GM20000 (cell line): ENCODE measurements at regions not wholly inside any gene's neighbourhood (a gene's known extent, or its start where the extent isn't known, plus 50 kb on each side); places are given as distances from the start of the nearest gene placed in this dataset.
"Not testable (repeated sequence)": the region's sequence is repeated elsewhere in the genome, so short reads cannot be mapped to it uniquely, and the experiment has no call there.

Experiments used
- DNase-seq: peaks from one replicate; pipeline ENCODE4 v3.0.0; 2012; ENCODE audit warnings: low spot score
- TF ChIP-seq, protein P1 (sequence below): IDR thresholded peaks from 2 replicates; pipeline ENCODE4 v1.5.1; 2012; ENCODE audit warnings: mild to moderate bottlenecking, control low read depth; ENCODE audit errors: extremely low read depth, missing control alignments

DNA sequence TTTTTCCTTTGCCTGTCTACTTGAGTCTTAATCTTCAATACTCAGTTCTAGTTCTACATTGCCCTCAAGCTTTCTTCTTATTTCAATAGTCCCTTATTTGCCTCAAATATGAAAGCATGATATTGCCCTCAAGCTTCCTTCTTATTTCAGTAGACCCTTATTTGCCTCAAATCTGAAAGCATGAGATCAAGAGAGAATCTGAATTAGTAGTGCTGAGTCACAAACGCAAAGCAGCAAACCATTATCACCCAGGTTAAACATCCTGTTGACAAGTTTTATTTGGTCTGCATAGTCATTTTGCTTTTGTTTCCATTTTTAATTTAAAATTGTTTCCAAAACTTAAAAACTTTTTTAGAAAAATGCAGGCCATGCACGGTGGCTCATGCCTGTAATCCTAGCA, 583.3 kb upstream of the FSHR start:
- TF ChIP-seq, protein P1, sequence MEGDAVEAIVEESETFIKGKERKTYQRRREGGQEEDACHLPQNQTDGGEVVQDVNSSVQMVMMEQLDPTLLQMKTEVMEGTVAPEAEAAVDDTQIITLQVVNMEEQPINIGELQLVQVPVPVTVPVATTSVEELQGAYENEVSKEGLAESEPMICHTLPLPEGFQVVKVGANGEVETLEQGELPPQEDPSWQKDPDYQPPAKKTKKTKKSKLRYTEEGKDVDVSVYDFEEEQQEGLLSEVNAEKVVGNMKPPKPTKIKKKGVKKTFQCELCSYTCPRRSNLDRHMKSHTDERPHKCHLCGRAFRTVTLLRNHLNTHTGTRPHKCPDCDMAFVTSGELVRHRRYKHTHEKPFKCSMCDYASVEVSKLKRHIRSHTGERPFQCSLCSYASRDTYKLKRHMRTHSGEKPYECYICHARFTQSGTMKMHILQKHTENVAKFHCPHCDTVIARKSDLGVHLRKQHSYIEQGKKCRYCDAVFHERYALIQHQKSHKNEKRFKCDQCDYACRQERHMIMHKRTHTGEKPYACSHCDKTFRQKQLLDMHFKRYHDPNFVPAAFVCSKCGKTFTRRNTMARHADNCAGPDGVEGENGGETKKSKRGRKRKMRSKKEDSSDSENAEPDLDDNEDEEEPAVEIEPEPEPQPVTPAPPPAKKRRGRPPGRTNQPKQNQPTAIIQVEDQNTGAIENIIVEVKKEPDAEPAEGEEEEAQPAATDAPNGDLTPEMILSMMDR, result no peak
- no peak for DNase-seq

GRCh38 chr2:49732924-49733323, 578.6 kb upstream of the FSHR start:
- not testable (repeated sequence) for DNase-seq

DNA sequence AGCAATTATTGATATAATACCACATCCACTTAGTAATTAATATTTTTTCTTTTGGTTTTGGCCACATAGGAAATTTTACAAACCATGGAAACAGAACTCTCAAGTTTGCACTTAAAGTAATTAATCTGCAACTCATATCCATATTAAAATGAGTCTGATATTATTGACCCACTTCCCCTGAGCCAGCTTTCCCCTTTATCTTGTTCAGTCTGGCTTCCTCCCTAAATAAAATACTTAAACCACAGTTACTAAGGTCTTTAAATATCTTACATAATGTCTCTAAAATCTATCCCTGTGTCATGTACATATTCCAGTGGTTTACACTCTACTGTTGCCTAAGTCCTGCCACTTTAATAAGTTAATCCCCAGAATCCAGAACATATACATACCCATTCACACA, 564.9 kb upstream of the FSHR start:
- no peak for DNase-seq
- TF ChIP-seq, protein P1, result no peak

DNA sequence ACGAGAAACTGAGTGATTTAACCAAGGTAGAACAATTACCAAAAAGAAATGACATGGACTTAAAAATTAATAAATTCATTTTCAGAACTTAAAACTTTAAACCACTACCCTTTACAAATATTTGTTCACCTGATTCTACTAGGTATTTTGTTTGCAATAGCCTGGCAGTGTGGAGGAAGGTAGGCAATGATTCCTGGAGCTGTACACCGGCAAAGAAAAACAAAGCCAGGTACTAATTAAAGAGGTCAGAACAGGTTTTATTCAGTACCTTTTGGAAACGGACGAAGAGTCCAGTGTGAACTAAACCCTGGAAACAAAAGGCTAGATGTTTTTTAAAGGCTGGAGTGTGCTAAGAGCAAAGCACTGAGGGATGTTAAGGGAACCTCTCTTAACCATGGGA, 561.3 kb upstream of the FSHR start:
- no peak for DNase-seq
- TF ChIP-seq, protein P1, result no peak

- no peak for DNase-seq
Observed at GRCh38 chr2:49714454-49714853, 560.1 kb upstream of the FSHR start.

DNA sequence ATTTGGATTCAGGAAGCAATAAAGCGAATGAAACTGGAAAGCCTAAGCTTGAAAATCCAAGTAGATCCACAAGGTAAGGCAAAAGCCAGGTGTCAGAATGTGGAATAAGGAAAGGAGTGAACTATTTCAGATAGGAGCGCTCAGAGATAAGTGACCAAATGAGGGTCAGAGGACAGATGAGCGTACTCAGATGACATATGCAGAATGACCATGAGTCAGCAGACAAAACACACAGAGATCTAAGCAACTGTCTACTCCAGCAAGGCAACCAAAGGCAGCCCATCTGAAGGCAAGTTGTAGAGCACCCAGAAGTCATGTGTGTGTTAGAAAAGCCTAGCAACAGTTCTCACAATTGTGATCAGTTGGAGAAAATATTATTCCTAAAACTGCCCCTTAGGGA, 548.4 kb upstream of the FSHR start:
- TF ChIP-seq, protein P1, result no peak
- no peak for DNase-seq

More at GRCh38 chr2:49714454-49714853, 560.1 kb upstream of the FSHR start:
- TF ChIP-seq, protein P1, result no peak

- TF ChIP-seq, protein P1, result no peak
- DNase-seq, result no peak
Observed at GRCh38 chr2:49693961-49694360, 539.6 kb upstream of the FSHR start.

DNA sequence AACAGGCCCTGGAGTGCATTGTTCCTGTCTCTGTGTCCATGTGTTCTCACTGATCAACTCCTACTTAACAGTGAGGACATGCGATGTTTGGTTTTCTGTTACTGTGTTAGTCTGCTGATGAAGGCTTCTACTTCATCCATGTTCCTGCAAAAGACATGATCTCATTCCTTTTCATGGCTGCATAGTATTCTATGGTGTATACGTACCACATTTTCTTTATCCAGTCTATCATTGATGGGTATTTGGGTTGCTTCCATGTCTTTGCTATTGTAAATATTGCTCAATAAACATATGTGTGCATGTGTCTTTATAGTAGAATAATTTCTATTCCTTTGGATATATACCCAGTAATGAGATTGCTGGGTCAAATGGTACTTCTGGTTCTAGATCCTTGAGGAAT, 537.7 kb upstream of the FSHR start:
- not testable (repeated sequence) for DNase-seq

DNA sequence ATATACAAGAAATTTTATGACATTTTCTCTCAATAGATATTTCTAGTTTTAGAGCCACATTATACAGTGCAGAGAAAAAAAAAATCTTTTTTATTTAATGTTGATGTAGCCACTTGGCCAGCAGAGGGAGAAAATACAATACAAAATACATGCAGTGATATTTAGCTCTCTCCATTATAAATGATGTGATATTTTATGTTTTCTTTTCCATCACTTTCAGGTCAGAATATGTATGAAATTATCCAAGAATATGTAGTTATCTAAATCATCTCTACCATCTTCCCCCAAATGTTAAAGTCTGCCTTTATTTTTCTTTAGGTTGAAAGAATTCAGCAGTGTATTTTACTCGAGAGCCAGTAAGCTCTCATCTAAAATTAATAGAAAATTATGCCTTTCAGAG, 533.6 kb upstream of the FSHR start:
- TF ChIP-seq, protein P1, result no peak
- no peak for DNase-seq
